Heart left ventricle (tissue), 13 donors: ENCODE measurements at regions not wholly inside any gene's neighbourhood (a gene's known extent, or its start where the extent isn't known, plus 50 kb on each side); places are given as distances from the start of the nearest gene placed in this dataset.

ENCODE experiments used
- POLR2A ChIP-seq, 2 donors: fragments of 450-650 bp; IDR thresholded peaks; one replicate each; pipeline ENCODE4 v1.6.1; 2017; ENCODE audit warnings: antibody characterized with exemption in 2 of 2, mild to moderate bottlenecking in 2 of 2, moderate library complexity in 2 of 2
- TF ChIP-seq, protein P1 (sequence below), 12 donors: fragments of 200-600 bp; sonication (generic) in 4 of 12; IDR thresholded peaks; one replicate each; pipeline versions ENCODE4 v1.5.0 to v1.8.0; 2018 to 2022; ENCODE audit warnings: antibody characterized with exemption in 12 of 12, mild to moderate bottlenecking in 5 of 12
- donor health status: ischemic (EF 13 %, LVEDD 7.1; RV severe dilation, severe dysfunction).
- donor health status: DM: no; HTN: yes; CAD: no.
- donor health status: DM: no; HTN: no; CAD: no.
- donor health status: ischemic (EF 25% LVEDD 6.9; RV normal size, moderate dysfunction).
- donor health status: ischemic (EF 25% LVEDD 5.7; RV mildly dilated, moderate dysfunction).
- donor health status: ischemic (EF 35%, LVEDD 5.7; RV mildly dilated, moderate dysfunction).
- donor health status: nonischemic (EF 11% LVEDD 7.7; RV severe dilation, severe dysfunction).
- donor health status: DM: yes; HTN: yes; CAD: no.
- donor health status: PGD.
- donor health status: ischemic (EF 29% LVEDD 5.4; RV normal size, mild dysfunction).
- donor health status: nonischemic (EF 23%, LVEDD 6.1; RV moderate dilation, normal function).

DNA sequence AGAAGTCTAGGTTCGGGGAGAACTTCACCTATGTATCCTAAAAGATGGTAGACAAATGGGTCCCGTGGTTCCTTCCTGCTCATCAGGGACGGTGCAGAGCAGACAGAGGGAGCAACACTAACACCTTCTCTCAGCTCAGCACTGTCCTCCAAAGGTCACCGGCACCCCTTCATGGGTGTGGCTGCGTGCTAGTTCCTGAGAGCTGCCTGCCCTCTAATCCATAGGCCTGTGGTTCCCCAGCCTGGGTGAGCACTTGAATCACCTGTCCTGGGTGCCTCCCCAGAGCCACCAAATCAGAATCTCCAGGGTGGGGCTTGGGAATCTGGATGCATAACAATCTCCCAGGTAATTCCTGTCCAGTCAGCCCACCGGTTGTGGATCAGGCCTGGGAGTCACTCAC, 113.9 kb upstream of the TMEM45B start:
- TF ChIP-seq, protein P1, sequence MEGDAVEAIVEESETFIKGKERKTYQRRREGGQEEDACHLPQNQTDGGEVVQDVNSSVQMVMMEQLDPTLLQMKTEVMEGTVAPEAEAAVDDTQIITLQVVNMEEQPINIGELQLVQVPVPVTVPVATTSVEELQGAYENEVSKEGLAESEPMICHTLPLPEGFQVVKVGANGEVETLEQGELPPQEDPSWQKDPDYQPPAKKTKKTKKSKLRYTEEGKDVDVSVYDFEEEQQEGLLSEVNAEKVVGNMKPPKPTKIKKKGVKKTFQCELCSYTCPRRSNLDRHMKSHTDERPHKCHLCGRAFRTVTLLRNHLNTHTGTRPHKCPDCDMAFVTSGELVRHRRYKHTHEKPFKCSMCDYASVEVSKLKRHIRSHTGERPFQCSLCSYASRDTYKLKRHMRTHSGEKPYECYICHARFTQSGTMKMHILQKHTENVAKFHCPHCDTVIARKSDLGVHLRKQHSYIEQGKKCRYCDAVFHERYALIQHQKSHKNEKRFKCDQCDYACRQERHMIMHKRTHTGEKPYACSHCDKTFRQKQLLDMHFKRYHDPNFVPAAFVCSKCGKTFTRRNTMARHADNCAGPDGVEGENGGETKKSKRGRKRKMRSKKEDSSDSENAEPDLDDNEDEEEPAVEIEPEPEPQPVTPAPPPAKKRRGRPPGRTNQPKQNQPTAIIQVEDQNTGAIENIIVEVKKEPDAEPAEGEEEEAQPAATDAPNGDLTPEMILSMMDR (IDR thresholded peaks at IDR 0.05), result no peak
- TF ChIP-seq POLR2A (IDR thresholded peaks at IDR 0.05), result no peak
